Glomerular visceral epithelial cell (primary cell): ENCODE measurements at regions not wholly inside any gene's neighbourhood (a gene's known extent, or its start where the extent isn't known, plus 50 kb on each side); places are given as distances from the start of the nearest gene placed in this dataset.

Experiments
- DNase-seq: peaks from one replicate; pipeline ENCODE4 v3.0.0-alpha.2; 2016; ENCODE audit errors: extremely low spot score

- no peak for DNase-seq
Observed at GRCh38 chr22:27472975-27473374, 328.6 kb downstream of the MN1 start.

- DNase-seq, result peak; percentile 75
Observed at GRCh38 chr22:27473533-27473932, 328.0 kb downstream of the MN1 start.

- peak; percentile 83 for DNase-seq
Observed at GRCh38 chr22:27474112-27474571, 327.4 kb downstream of the MN1 start.

GRCh38 chr22:27474711-27475547 is 326.6 kb downstream of the MN1 start:
- peak; percentile 95 for DNase-seq

- DNase-seq, result no peak
Observed at GRCh38 chr22:27475548-27475897, 326.0 kb downstream of the MN1 start.

GRCh38 chr22:27476318-27476717 is 325.2 kb downstream of the MN1 start:
- DNase-seq, result no peak

- DNase-seq, result peak; percentile 83
Observed at GRCh38 chr22:27476729-27477128, 324.8 kb downstream of the MN1 start.

GRCh38 chr22:27477171-27477570 is 324.4 kb downstream of the MN1 start:
- no peak for DNase-seq

- DNase-seq, result no peak
Observed at GRCh38 chr22:27480487-27480886, 321.1 kb downstream of the MN1 start.

- DNase-seq, result no peak
Observed at GRCh38 chr22:27482402-27482801, 319.2 kb downstream of the MN1 start.

GRCh38 chr22:27483095-27483785 is 318.3 kb downstream of the MN1 start:
- DNase-seq, result no peak

GRCh38 chr22:27485842-27486241 is 315.7 kb downstream of the MN1 start:
- DNase-seq, result no peak

GRCh38 chr22:27487600-27488452 is 313.7 kb downstream of the MN1 start:
- no peak for DNase-seq

- DNase-seq, result no peak
Observed at GRCh38 chr22:27488456-27489177, 312.9 kb downstream of the MN1 start.

- no peak for DNase-seq
Observed at GRCh38 chr22:27489178-27489675, 312.3 kb downstream of the MN1 start.

GRCh38 chr22:27490080-27490479 is 311.5 kb downstream of the MN1 start:
- DNase-seq, result no peak

- no peak for DNase-seq
Observed at GRCh38 chr22:27491888-27492287, 309.7 kb downstream of the MN1 start.

GRCh38 chr22:27492566-27493201 is 308.9 kb downstream of the MN1 start:
- DNase-seq, result no peak

- no peak for DNase-seq
Observed at GRCh38 chr22:27493796-27494195, 307.8 kb downstream of the MN1 start.

GRCh38 chr22:27494785-27495184 is 306.8 kb downstream of the MN1 start:
- DNase-seq, result no peak

- DNase-seq, result no peak
Observed at GRCh38 chr22:27495325-27495724, 306.2 kb downstream of the MN1 start.
